GM23338 (cell line): ENCODE measurements at regions not wholly inside any gene's neighbourhood (a gene's known extent, or its start where the extent isn't known, plus 50 kb on each side); places are given as distances from the start of the nearest gene placed in this dataset.

Experiments
- ATAC-seq: fragments of 200-7000 bp; cut with Tn5 transposase; 3 replicates; pipeline ENCODE4 v1.9.1; 2020
- DNase-seq: peaks from one replicate; pipeline ENCODE4 v3.0.0-alpha.2; 2015; ENCODE audit warnings: low spot score
- H2AFZ ChIP-seq: fragments of 200-600 bp; sonication (generic); 2 replicates; pipeline ENCODE4 v1.8.0; 2016; ENCODE audit warnings: antibody characterized with exemption, mild to moderate bottlenecking, moderate library complexity
- H3F3A ChIP-seq: fragments of 200-600 bp; sonication (generic); replicated peaks from 2 replicates; pipeline ENCODE4 v1.8.0; 2017; ENCODE audit warnings: antibody characterized with exemption, mixed run types, low read depth
- H3K27ac ChIP-seq: fragments of 200-600 bp; sonication (generic); 2 replicates; pipeline ENCODE4 v1.6.1; 2016; ENCODE audit warnings: low read depth
- H3K27me3 ChIP-seq: fragments of 200-600 bp; sonication (generic); 2 replicates; pipeline ENCODE4 v1.8.0; 2016; ENCODE audit warnings: mild to moderate bottlenecking, mixed run types, moderate library complexity; ENCODE audit not compliant: insufficient read depth
- H3K36me3 ChIP-seq: fragments of 200-600 bp; sonication (generic); 2 replicates; pipeline ENCODE4 v1.8.0; 2016; ENCODE audit warnings: mild to moderate bottlenecking; ENCODE audit not compliant: insufficient read depth
- H3K4me1 ChIP-seq: fragments of 200-600 bp; sonication (generic); 2 replicates; pipeline ENCODE4 v1.8.0; 2016; ENCODE audit warnings: mild to moderate bottlenecking, moderate library complexity; ENCODE audit not compliant: insufficient read depth
- H3K4me2 ChIP-seq: fragments of 200-600 bp; sonication (generic); 2 replicates; pipeline ENCODE4 v1.7.1; 2017; ENCODE audit warnings: mixed run types
- H3K4me3 ChIP-seq: fragments of 200-600 bp; sonication (generic); 2 replicates; pipeline ENCODE4 v1.6.1; 2016; ENCODE audit warnings: mixed run types
- H3K79me2 ChIP-seq: fragments of 200-600 bp; sonication (generic); replicated peaks from 2 replicates; pipeline ENCODE4 v1.8.0; 2017; ENCODE audit warnings: mild to moderate bottlenecking; ENCODE audit not compliant: insufficient read depth
- H3K9me2 ChIP-seq: fragments of 200-600 bp; sonication (generic); 2 replicates; pipeline ENCODE4 v1.8.0; 2017; ENCODE audit not compliant: insufficient read depth
- H4K20me1 ChIP-seq: fragments of 200-600 bp; sonication (generic); replicated peaks from 2 replicates; pipeline ENCODE4 v1.8.0; 2017; ENCODE audit warnings: mild to moderate bottlenecking; ENCODE audit not compliant: insufficient read depth
- H3K27ac Mint-ChIP-seq: 2 replicates; pipeline ENCODE4 v1.8.0; 2020; ENCODE audit warnings: inconsistent platforms, mild to moderate bottlenecking, moderate library complexity, mixed read lengths
- H3K27me3 Mint-ChIP-seq: 3 replicates; pipeline ENCODE4 v1.8.0; 2022; ENCODE audit warnings: low read depth, mild to moderate bottlenecking, moderate library complexity, mixed read lengths, inconsistent platforms; ENCODE audit not compliant: insufficient read depth, poor library complexity
- H3K36me3 Mint-ChIP-seq: 3 replicates; pipeline ENCODE4 v1.8.0; 2021; ENCODE audit warnings: low read depth, mild to moderate bottlenecking, inconsistent platforms, moderate library complexity, mixed read lengths
- H3K4me1 Mint-ChIP-seq: 3 replicates; pipeline ENCODE4 v1.8.0; 2020; ENCODE audit warnings: mild to moderate bottlenecking, inconsistent platforms, mixed read lengths
- H3K4me3 Mint-ChIP-seq: 3 replicates; pipeline ENCODE4 v1.8.0; 2021; ENCODE audit warnings: moderate library complexity, mild to moderate bottlenecking, inconsistent platforms, mixed read lengths
- H3K9me3 Mint-ChIP-seq: 3 replicates; pipeline ENCODE4 v1.8.0; 2020; ENCODE audit warnings: moderate library complexity, mild to moderate bottlenecking, inconsistent platforms, mixed read lengths
- CREB1 ChIP-seq: fragments of 250-450 bp; sonication (Bioruptor Pico); IDR thresholded peaks from 2 replicates; pipeline ENCODE4 v1.5.0; 2020; ENCODE audit warnings: low read depth, mild to moderate bottlenecking, moderate library complexity
- ETS1 ChIP-seq: IDR thresholded peaks from 2 replicates; pipeline ENCODE4 v1.6.1; 2016; ENCODE audit warnings: antibody characterized with exemption
- EZH2 ChIP-seq: fragments of 200-600 bp; sonication (generic); IDR thresholded peaks from one replicate; pipeline ENCODE4 v1.8.0; 2017; ENCODE audit warnings: antibody characterized with exemption, mild to moderate bottlenecking, low read depth; ENCODE audit not compliant: unreplicated experiment
- EZH2phosphoT487 ChIP-seq: fragments of 200-600 bp; sonication (generic); IDR thresholded peaks from one replicate; pipeline ENCODE4 v1.8.1; 2018; ENCODE audit warnings: antibody characterized with exemption; ENCODE audit not compliant: unreplicated experiment
- JUNB ChIP-seq: IDR thresholded peaks from one replicate; pipeline ENCODE4 v1.6.1; 2016; ENCODE audit warnings: antibody characterized with exemption; ENCODE audit not compliant: unreplicated experiment
- NANOG ChIP-seq: IDR thresholded peaks from 2 replicates; pipeline ENCODE4 v1.6.1; 2016; ENCODE audit warnings: antibody characterized with exemption, borderline replicate concordance
- POLR2AphosphoS5 ChIP-seq: IDR thresholded peaks from 2 replicates; pipeline ENCODE4 v1.6.1; 2016; ENCODE audit warnings: antibody characterized with exemption, low read depth
- REST ChIP-seq: IDR thresholded peaks from one replicate; pipeline ENCODE4 v1.6.1; 2018; ENCODE audit warnings: antibody characterized with exemption; ENCODE audit not compliant: unreplicated experiment
- STAT1 ChIP-seq: IDR thresholded peaks from one replicate; pipeline ENCODE4 v1.6.1; 2016; ENCODE audit warnings: antibody characterized with exemption; ENCODE audit not compliant: unreplicated experiment
- ZNF114 ChIP-seq: fragments of 250-450 bp; sonication (Bioruptor Pico); IDR thresholded peaks from 2 replicates; pipeline ENCODE4 v1.5.0; 2020; ENCODE audit warnings: mild to moderate bottlenecking, moderate library complexity
- ZNF331 ChIP-seq: fragments of 250-450 bp; sonication (Bioruptor Pico); IDR thresholded peaks from 2 replicates; pipeline ENCODE4 v1.5.0; 2020; ENCODE audit warnings: low read depth, mild to moderate bottlenecking, moderate library complexity
- ZNF462 ChIP-seq: fragments of 250-450 bp; sonication (Bioruptor Pico); IDR thresholded peaks from 2 replicates; pipeline ENCODE4 v1.5.0; 2020; ENCODE audit warnings: mild to moderate bottlenecking, moderate library complexity
- TF ChIP-seq, protein P1 (sequence below), 2 experiments: fragments of 200-600 bp in 1 of 2; sonication (generic) in 1 of 2; conservative IDR thresholded peaks; 2 replicates each; pipeline versions ENCODE4 v1.5.1 to v1.6.1; 2016 to 2017; ENCODE audit warnings: antibody characterized with exemption in 2 of 2, low read depth in 2 of 2, mild to moderate bottlenecking in 2 of 2, moderate library complexity in 1 of 2

GRCh38 chr20:52064931-52065330, 126.6 kb downstream of the ZFP64 start:
- H3K4me1 Mint-ChIP-seq = peaks cover 12% of the 10 kb centered on the region
- no peak overlapping the region for H3K27ac Mint-ChIP-seq

More at GRCh38 chr20:52064931-52065330, 126.6 kb downstream of the ZFP64 start:
- Histone ChIP-seq H3K4me2 (no peak overlapping the region), H3K4me3 (no peak overlapping the region), H3K27ac (no peak overlapping the region), H3K79me2 (no peaks in the 10 kb centered on the region), H4K20me1 (no peaks in the 10 kb centered on the region), H2AFZ (no peak overlapping the region), H3F3A (no peaks in the 10 kb centered on the region), H3K4me1 (0 out of 2 replicates have a peak, but pooled peaks cover 8% of the 10 kb centered on the region), H3K27me3 (no peaks in the 10 kb centered on the region), H3K36me3 (no peaks in the 10 kb centered on the region), H3K9me2 (no peaks in the 10 kb centered on the region)
- ATAC-seq (no peak), DNase-seq (no peak)
- peaks cover 2% of the 10 kb centered on the region for H3K27me3 Mint-ChIP-seq
- no peak overlapping the region for H3K4me3 Mint-ChIP-seq
- no peaks in the 10 kb centered on the region for H3K9me3 Mint-ChIP-seq
- no peak for TF ChIP-seq EZH2phosphoT487
- no peak for TF ChIP-seq ZNF462 (CRISPR knock-in tag)
- no peak for TF ChIP-seq ZNF114 (CRISPR knock-in tag)
- no peak for TF ChIP-seq EZH2
- TF ChIP-seq, protein P1, sequence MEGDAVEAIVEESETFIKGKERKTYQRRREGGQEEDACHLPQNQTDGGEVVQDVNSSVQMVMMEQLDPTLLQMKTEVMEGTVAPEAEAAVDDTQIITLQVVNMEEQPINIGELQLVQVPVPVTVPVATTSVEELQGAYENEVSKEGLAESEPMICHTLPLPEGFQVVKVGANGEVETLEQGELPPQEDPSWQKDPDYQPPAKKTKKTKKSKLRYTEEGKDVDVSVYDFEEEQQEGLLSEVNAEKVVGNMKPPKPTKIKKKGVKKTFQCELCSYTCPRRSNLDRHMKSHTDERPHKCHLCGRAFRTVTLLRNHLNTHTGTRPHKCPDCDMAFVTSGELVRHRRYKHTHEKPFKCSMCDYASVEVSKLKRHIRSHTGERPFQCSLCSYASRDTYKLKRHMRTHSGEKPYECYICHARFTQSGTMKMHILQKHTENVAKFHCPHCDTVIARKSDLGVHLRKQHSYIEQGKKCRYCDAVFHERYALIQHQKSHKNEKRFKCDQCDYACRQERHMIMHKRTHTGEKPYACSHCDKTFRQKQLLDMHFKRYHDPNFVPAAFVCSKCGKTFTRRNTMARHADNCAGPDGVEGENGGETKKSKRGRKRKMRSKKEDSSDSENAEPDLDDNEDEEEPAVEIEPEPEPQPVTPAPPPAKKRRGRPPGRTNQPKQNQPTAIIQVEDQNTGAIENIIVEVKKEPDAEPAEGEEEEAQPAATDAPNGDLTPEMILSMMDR (conservative IDR thresholded peaks at IDR 0.05; ENCODE audit: low read depth in 2 of 2) = no peak
- TF ChIP-seq REST = no peak
- TF ChIP-seq ZNF331 (CRISPR knock-in tag) = no peak
- no peak for TF ChIP-seq POLR2AphosphoS5
- TF ChIP-seq STAT1 = no peak
- TF ChIP-seq ETS1 = no peak
- TF ChIP-seq CREB1 (CRISPR knock-in tag) = no peak
- no peak for TF ChIP-seq JUNB
- TF ChIP-seq NANOG = no peak
- no peaks in the 10 kb centered on the region for H3K36me3 Mint-ChIP-seq
